GM06990 (cell line): ENCODE measurements at regions not wholly inside any gene's neighbourhood (a gene's known extent, or its start where the extent isn't known, plus 50 kb on each side); places are given as distances from the start of the nearest gene placed in this dataset.

Experiments used
- DNase-seq: peaks from one replicate; pipeline ENCODE4 v3.0.0-alpha.2; 2011; ENCODE audit not compliant: insufficient read length; ENCODE audit errors: extremely low read depth
- H3K27me3 ChIP-seq: replicated peaks from 2 replicates; pipeline ENCODE4 v1.6.0; 2011; ENCODE audit warnings: low read length; ENCODE audit not compliant: control insufficient read depth, insufficient read depth
- H3K36me3 ChIP-seq: 2 replicates; pipeline ENCODE4 v1.5.1; 2011; ENCODE audit warnings: low read length; ENCODE audit not compliant: control insufficient read depth, insufficient read depth
- H3K4me3 ChIP-seq: replicated peaks from 2 replicates; pipeline ENCODE4 v1.5.1; 2011; ENCODE audit warnings: low read depth, mild to moderate bottlenecking, control low read depth, low read length
- CTCF ChIP-seq: IDR thresholded peaks from 2 replicates; pipeline ENCODE4 v1.5.1; 2011; ENCODE audit warnings: low read length, control low read depth, mild to moderate bottlenecking, inconsistent platforms; ENCODE audit not compliant: insufficient read depth, poor library complexity, severe bottlenecking

- no peak for TF ChIP-seq CTCF
- no peaks in the 10 kb centered on the region for H3K27me3 ChIP-seq
These were observed 164.6 kb upstream of the MCTP2 start for GRCh38 chr15:94066811-94067210.

GRCh38 chr15:94066046-94066445 lies 165.3 kb upstream of the MCTP2 start:
- Histone ChIP-seq H3K4me3 (no peak overlapping the region), H3K36me3 (no peaks in the 10 kb centered on the region), H3K27me3 (no peaks in the 10 kb centered on the region)
- no peak for TF ChIP-seq CTCF
- no peak for DNase-seq

More at GRCh38 chr15:94066811-94067210, 164.6 kb upstream of the MCTP2 start:
- Histone ChIP-seq H3K4me3 (no peak overlapping the region), H3K36me3 (no peaks in the 10 kb centered on the region)
- no peak for DNase-seq

- Histone ChIP-seq H3K27me3 (no peaks in the 10 kb centered on the region), H3K4me3 (no peak overlapping the region), H3K36me3 (no peaks in the 10 kb centered on the region)
- no peak for TF ChIP-seq CTCF
- DNase-seq: no peak
These were observed 166.6 kb upstream of the MCTP2 start for GRCh38 chr15:94064676-94065313.

- no peaks in the 10 kb centered on the region for H3K36me3 ChIP-seq
- no peak overlapping the region for H3K4me3 ChIP-seq
- H3K27me3 ChIP-seq: no peaks in the 10 kb centered on the region
- TF ChIP-seq CTCF: no peak
- DNase-seq: no peak
These were observed 170.3 kb upstream of the MCTP2 start for GRCh38 chr15:94061041-94061440.

- Histone ChIP-seq H3K27me3 (no peaks in the 10 kb centered on the region), H3K4me3 (no peak overlapping the region), H3K36me3 (no peaks in the 10 kb centered on the region)
- no peak for DNase-seq
- TF ChIP-seq CTCF: no peak
These were observed 172.3 kb upstream of the MCTP2 start for GRCh38 chr15:94059013-94059587.
